OCI-LY3 (cell line): ENCODE measurements at regions not wholly inside any gene's neighbourhood (a gene's known extent, or its start where the extent isn't known, plus 50 kb on each side); places are given as distances from the start of the nearest gene placed in this dataset.

ENCODE experiments used
- H2AFZ ChIP-seq: fragments of 200-600, 300-600 bp; shearing (Covaris generic); 2 replicates; pipeline ENCODE4 v1.6.0; 2014; ENCODE audit warnings: antibody characterized with exemption, low read depth, low read length
- H3K27ac ChIP-seq: fragments of 200-600, 300-600 bp; sonication (generic); 2 replicates; pipeline ENCODE4 v1.5.1; 2014; ENCODE audit warnings: mild to moderate bottlenecking, low read length, moderate library complexity, mixed read lengths
- H3K27me3 ChIP-seq: fragments of 200-600, 300-600 bp; sonication (generic); 2 replicates; pipeline ENCODE4 v1.6.1; 2014; ENCODE audit warnings: low read depth, low read length, mixed read lengths
- H3K36me3 ChIP-seq: fragments of 200-600, 300-600 bp; sonication (generic); replicated peaks from 2 replicates; pipeline ENCODE3; 2014; ENCODE audit warnings: low read depth, low read length, mixed read lengths
- H3K4me1 ChIP-seq: fragments of 300-600, 200-600 bp; sonication (generic); 2 replicates; pipeline ENCODE4 v1.6.1; 2014; ENCODE audit warnings: low read length, mixed read lengths
- H3K4me2 ChIP-seq: fragments of 200-600, 300-600 bp; sonication (generic); 2 replicates; pipeline ENCODE4 v1.6.1; 2014; ENCODE audit warnings: low read length, mixed read lengths
- H3K4me3 ChIP-seq: fragments of 300-600, 200-600 bp; sonication (generic); 2 replicates; pipeline ENCODE4 v1.5.1; 2014; ENCODE audit warnings: antibody characterized with exemption, mild to moderate bottlenecking, low read length, moderate library complexity
- H3K79me2 ChIP-seq: fragments of 300-600, 200-600 bp; shearing (Covaris generic); 2 replicates; pipeline ENCODE4 v1.6.1; 2014; ENCODE audit warnings: mild to moderate bottlenecking, low read length, mixed read lengths
- H3K9ac ChIP-seq: fragments of 300-600, 200-600 bp; shearing (Covaris generic); 2 replicates; pipeline ENCODE4 v1.6.0; 2014; ENCODE audit warnings: mild to moderate bottlenecking, low read length, moderate library complexity
- H3K9me3 ChIP-seq: fragments of 200-600, 300-600 bp; shearing (Covaris generic); 2 replicates; pipeline ENCODE4 v1.6.1; 2014; ENCODE audit warnings: low read length, mixed read lengths; ENCODE audit not compliant: insufficient read depth
- H4K20me1 ChIP-seq: fragments of 200-600, 300-600 bp; sonication (generic); 2 replicates; pipeline ENCODE4 v1.6.1; 2016; ENCODE audit warnings: low read length, mixed read lengths; ENCODE audit not compliant: insufficient read depth
- CTCF ChIP-seq: fragments of 200-600, 300-600 bp; sonication (generic); IDR thresholded peaks from 2 replicates; pipeline ENCODE4 v1.5.1; 2014; ENCODE audit warnings: antibody characterized with exemption, low read length, low read depth
- EZH2phosphoT487 ChIP-seq: fragments of 200-600 bp; shearing (Covaris generic); IDR thresholded peaks from 2 replicates; pipeline ENCODE4 v1.6.1; 2018; ENCODE audit warnings: antibody characterized with exemption, mixed run types, low read depth

- Histone ChIP-seq H3K27me3 (no peaks in the 10 kb centered on the region), H3K27ac (no peak overlapping the region), H3K4me3 (no peak overlapping the region), H4K20me1 (no peaks in the 10 kb centered on the region), H3K4me1 (peaks cover 9% of the 10 kb centered on the region), H3K79me2 (no peaks in the 10 kb centered on the region), H2AFZ (no peak overlapping the region), H3K36me3 (no peaks in the 10 kb centered on the region), H3K4me2 (no peak overlapping the region), H3K9ac (no peak overlapping the region), H3K9me3 (no peaks in the 10 kb centered on the region)
- TF ChIP-seq CTCF (no peak), EZH2phosphoT487 (no peak)
These were observed 85.2 kb downstream of the HRH4 start for GRCh38 chr18:24545651-24546050.

DNA sequence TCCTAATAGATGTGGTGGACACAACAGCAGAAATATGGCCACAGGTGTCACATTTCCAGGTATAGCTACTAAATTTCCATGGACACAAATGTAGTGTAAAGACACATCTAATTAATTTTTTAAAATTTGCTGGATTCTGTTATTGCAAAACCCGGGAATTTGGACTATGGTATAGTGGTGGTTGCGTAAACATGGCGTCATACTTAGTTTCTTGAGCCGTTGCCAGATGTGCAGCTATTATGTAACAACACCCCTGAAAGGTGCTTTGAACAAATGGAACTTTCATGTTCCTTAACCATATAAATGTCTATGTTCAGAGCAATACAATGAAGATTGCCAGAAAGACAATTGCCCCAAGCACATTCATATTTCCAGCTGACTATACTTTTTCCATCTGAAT lies 85.9 kb downstream of the HRH4 start:
- Histone ChIP-seq H3K4me3 (no peak overlapping the region), H3K9ac (no peak overlapping the region), H2AFZ (no peak overlapping the region), H3K79me2 (no peaks in the 10 kb centered on the region), H3K4me1 (peaks cover 9% of the 10 kb centered on the region), H3K36me3 (no peaks in the 10 kb centered on the region), H3K9me3 (no peaks in the 10 kb centered on the region), H4K20me1 (no peaks in the 10 kb centered on the region), H3K4me2 (no peak overlapping the region), H3K27ac (no peak overlapping the region), H3K27me3 (no peaks in the 10 kb centered on the region)
- TF ChIP-seq CTCF: no peak
- TF ChIP-seq EZH2phosphoT487: no peak

GRCh38 chr18:24548583-24548982 lies 88.1 kb downstream of the HRH4 start:
- no peak overlapping the region for H2AFZ ChIP-seq
- H3K9ac ChIP-seq: no peak overlapping the region
- no peaks in the 10 kb centered on the region for H4K20me1 ChIP-seq
- 0 out of 2 replicates have a peak, but pooled peaks cover under 1% of the 10 kb centered on the region for H3K27me3 ChIP-seq
- H3K4me2 ChIP-seq: no peak overlapping the region
- H3K27ac ChIP-seq: no peak overlapping the region
- H3K4me3 ChIP-seq: no peak overlapping the region
- H3K36me3 ChIP-seq: no peaks in the 10 kb centered on the region
- no peaks in the 10 kb centered on the region for H3K79me2 ChIP-seq
- H3K9me3 ChIP-seq: no peaks in the 10 kb centered on the region
- H3K4me1 ChIP-seq: peaks cover 6% of the 10 kb centered on the region
- no peak for TF ChIP-seq CTCF
- no peak for TF ChIP-seq EZH2phosphoT487

DNA sequence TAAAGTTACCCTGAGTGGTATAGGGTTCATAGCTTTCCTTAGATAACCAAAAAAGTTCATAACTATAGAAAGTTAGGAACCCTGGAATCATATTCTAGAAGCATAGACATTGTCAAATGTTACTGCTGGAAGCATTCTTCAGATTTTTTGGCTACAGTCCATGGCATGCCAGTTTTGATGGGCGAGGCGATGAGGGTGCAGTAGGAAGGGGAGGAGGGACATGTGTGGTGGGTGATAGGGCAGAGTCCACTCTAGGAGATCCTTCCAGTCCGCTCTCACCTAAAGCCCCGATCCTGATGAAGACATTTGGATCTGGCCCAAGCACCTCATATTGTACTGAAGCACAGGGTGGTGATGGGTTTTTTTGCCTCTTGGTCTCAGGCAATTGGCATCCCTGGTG lies 91.8 kb downstream of the HRH4 start:
- Histone ChIP-seq H2AFZ (no peak overlapping the region), H3K9me3 (no peaks in the 10 kb centered on the region), H3K27me3 (peaks cover 3% of the 10 kb centered on the region; the same call in 1 of the 2 replicates), H3K4me2 (no peak overlapping the region), H3K4me3 (no peak overlapping the region), H3K79me2 (no peaks in the 10 kb centered on the region), H3K36me3 (no peaks in the 10 kb centered on the region), H3K4me1 (no peaks in the 10 kb centered on the region), H3K27ac (no peak overlapping the region), H3K9ac (no peak overlapping the region), H4K20me1 (no peaks in the 10 kb centered on the region)
- no peak for TF ChIP-seq EZH2phosphoT487
- TF ChIP-seq CTCF: no peak
